Muscle of arm (tissue), 1 donor: ENCODE measurements at regions not wholly inside any gene's neighbourhood (a gene's known extent, or its start where the extent isn't known, plus 50 kb on each side); places are given as distances from the start of the nearest gene placed in this dataset.
"Not testable (repeated sequence)": the region's sequence is repeated elsewhere in the genome, so short reads cannot be mapped to it uniquely, and the experiment has no call there.

Source experiments
- DNase-seq: peaks from one replicate; pipeline ENCODE4 v3.0.0-alpha.2; 2013

GRCh38 chr18:25563346-25563745 is 211.4 kb upstream of the ZNF521 start:
- DNase-seq = no peak

- DNase-seq = no peak
These were observed 210.0 kb upstream of the ZNF521 start for GRCh38 chr18:25561918-25562317.

GRCh38 chr18:25560369-25560768 is 208.4 kb upstream of the ZNF521 start:
- no peak for DNase-seq

GRCh38 chr18:25557011-25557410 is 205.0 kb upstream of the ZNF521 start:
- no peak for DNase-seq

GRCh38 chr18:25553631-25554263 is 201.8 kb upstream of the ZNF521 start:
- no peak for DNase-seq

GRCh38 chr18:25544546-25545287 is 192.8 kb upstream of the ZNF521 start:
- DNase-seq = no peak

GRCh38 chr18:25538175-25538922 is 186.4 kb upstream of the ZNF521 start:
- DNase-seq = no peak

- DNase-seq = no peak
These were observed 183.5 kb upstream of the ZNF521 start for GRCh38 chr18:25535495-25535894.

GRCh38 chr18:25534401-25534800 is 182.4 kb upstream of the ZNF521 start:
- DNase-seq = no peak

GRCh38 chr18:25533218-25533617 is 181.3 kb upstream of the ZNF521 start:
- no peak for DNase-seq

- DNase-seq = no peak
These were observed 179.2 kb upstream of the ZNF521 start for GRCh38 chr18:25531207-25531606.

- not testable (repeated sequence) for DNase-seq
These were observed 173.8 kb upstream of the ZNF521 start for GRCh38 chr18:25525789-25526188.

- no peak for DNase-seq
These were observed 166.7 kb upstream of the ZNF521 start for GRCh38 chr18:25518716-25519053.

- no peak for DNase-seq
These were observed 166.1 kb upstream of the ZNF521 start for GRCh38 chr18:25517881-25518715.

GRCh38 chr18:25516747-25517498 is 165.0 kb upstream of the ZNF521 start:
- no peak for DNase-seq

GRCh38 chr18:25516121-25516520 is 164.2 kb upstream of the ZNF521 start:
- no peak for DNase-seq

GRCh38 chr18:25510096-25510495 is 158.1 kb upstream of the ZNF521 start:
- DNase-seq = no peak

GRCh38 chr18:25503567-25504081 is 151.7 kb upstream of the ZNF521 start:
- DNase-seq = peak; percentile 81

GRCh38 chr18:25497151-25497794 is 145.3 kb upstream of the ZNF521 start:
- no peak for DNase-seq

GRCh38 chr18:25496544-25496943 is 144.6 kb upstream of the ZNF521 start:
- no peak for DNase-seq

- DNase-seq = no peak
These were observed 143.6 kb upstream of the ZNF521 start for GRCh38 chr18:25495606-25496005.
